ENCODE measurements at regions not wholly inside any gene's neighbourhood (a gene's known extent, or its start where the extent isn't known, plus 50 kb on each side); places are given as distances from the start of the nearest gene placed in this dataset.

DNA sequence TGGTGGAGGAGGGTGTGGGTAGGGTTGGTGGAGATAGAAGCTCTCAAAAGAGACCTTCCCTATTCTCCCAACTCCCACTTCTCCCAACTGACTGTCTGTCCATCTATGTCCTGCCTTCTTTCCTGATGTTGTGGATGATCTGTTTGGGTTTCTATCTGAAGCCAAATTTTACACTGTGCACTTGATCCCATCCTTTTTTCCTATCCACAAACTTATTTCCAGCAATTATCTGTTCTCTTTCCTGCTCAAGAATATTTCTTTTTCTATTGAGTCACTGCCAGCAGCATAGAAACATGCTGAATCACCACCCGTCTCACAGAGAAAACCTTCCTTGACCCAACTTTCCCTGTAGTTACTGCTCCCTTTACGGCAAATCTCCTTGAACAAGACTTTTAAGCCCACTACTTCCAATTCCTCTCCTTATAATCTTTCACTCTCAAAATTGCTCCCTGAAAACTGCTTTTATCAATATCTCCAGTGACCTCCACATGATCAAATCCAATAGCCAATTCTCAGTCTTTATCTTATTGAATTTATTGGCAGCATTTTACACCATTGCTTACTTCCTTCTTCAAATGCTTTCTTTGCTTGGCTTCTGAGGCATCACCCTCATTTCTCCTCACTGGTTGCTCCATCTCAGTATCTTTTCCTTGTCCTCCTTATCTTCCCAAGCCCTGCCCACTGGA is 141.2 kb upstream of the SLC7A14 start (continued):
- TF ChIP-seq BRD9 (IDR thresholded peaks at IDR 0.05; ENCODE audit: low read depth, partially characterized antibody) (peak; percentile 70), CREBBP (IDR thresholded peaks at IDR 0.05; ENCODE audit: low read depth, low read length) (no peak), BMI1 (IDR thresholded peaks at IDR 0.05; ENCODE audit: low read length) (no peak), ZNF239 (CRISPR knock-in tag; IDR thresholded peaks at IDR 0.05) (peak; percentile 35; the same call in 1 of the 2 replicates), NR2C1 (IDR thresholded peaks at IDR 0.05) (no peak), NR2C1 (tag; IDR thresholded peaks at IDR 0.05) (no peak), ZNF77 (CRISPR knock-in tag; IDR thresholded peaks at IDR 0.05) (no peak), GABPB2 (CRISPR knock-in tag; conservative IDR thresholded peaks at IDR 0.05) (no peak), ZZZ3 (IDR thresholded peaks at IDR 0.05) (no peak), TRIM28 (IDR thresholded peaks at IDR 0.05) (no peak), ZNF165 (CRISPR knock-in tag; IDR thresholded peaks at IDR 0.05; ENCODE audit: borderline replicate concordance) (no peak), MIER1 (IDR thresholded peaks at IDR 0.05; ENCODE audit: low read depth) (no peak), ZNF146 (CRISPR knock-in tag; IDR thresholded peaks at IDR 0.05; ENCODE audit: unreplicated experiment) (no peak), EHMT2 (IDR thresholded peaks at IDR 0.05) (0 out of 2 replicates have a peak, but pooled peaks have one; percentile 44), BDP1 (IDR thresholded peaks at IDR 0.05; ENCODE audit: insufficient read depth, insufficient read length) (no peak), ZNF57 (CRISPR knock-in tag; IDR thresholded peaks at IDR 0.05) (no peak), EZH2 (IDR thresholded peaks at IDR 0.05; ENCODE audit: borderline replicate concordance, low read depth, low read length) (no peak), SMAD3 (CRISPR knock-in tag; conservative IDR thresholded peaks at IDR 0.05) (no peak; the same call in 1 of the 2 replicates), POU5F1 (IDR thresholded peaks at IDR 0.05; ENCODE audit: borderline replicate concordance, low read depth, low read length, partially characterized antibody) (no peak), ARHGAP35 (IDR thresholded peaks at IDR 0.05; ENCODE audit: partially characterized antibody) (no peak), MTA2 (IDR thresholded peaks at IDR 0.05; ENCODE audit: low read depth) (no peak), CAMTA2 (CRISPR knock-in tag; conservative IDR thresholded peaks at IDR 0.05) (no peak), ZNF586 (CRISPR knock-in tag; conservative IDR thresholded peaks at IDR 0.05) (no peak), ZNF3 (CRISPR knock-in tag; IDR thresholded peaks at IDR 0.05) (no peak), TBP (optimal IDR thresholded peaks at IDR 0.05; ENCODE audit: low read depth, low read length) (no peak), RAD51 (IDR thresholded peaks at IDR 0.05; ENCODE audit: borderline replicate concordance, low read depth) (no peak), NFIX (CRISPR knock-in tag; IDR thresholded peaks at IDR 0.05; ENCODE audit: low read depth) (no peak), ZNF311 (CRISPR knock-in tag; IDR thresholded peaks at IDR 0.05) (no peak; the same call in 1 of the 2 replicates)
- TF ChIP-seq, protein P1, sequence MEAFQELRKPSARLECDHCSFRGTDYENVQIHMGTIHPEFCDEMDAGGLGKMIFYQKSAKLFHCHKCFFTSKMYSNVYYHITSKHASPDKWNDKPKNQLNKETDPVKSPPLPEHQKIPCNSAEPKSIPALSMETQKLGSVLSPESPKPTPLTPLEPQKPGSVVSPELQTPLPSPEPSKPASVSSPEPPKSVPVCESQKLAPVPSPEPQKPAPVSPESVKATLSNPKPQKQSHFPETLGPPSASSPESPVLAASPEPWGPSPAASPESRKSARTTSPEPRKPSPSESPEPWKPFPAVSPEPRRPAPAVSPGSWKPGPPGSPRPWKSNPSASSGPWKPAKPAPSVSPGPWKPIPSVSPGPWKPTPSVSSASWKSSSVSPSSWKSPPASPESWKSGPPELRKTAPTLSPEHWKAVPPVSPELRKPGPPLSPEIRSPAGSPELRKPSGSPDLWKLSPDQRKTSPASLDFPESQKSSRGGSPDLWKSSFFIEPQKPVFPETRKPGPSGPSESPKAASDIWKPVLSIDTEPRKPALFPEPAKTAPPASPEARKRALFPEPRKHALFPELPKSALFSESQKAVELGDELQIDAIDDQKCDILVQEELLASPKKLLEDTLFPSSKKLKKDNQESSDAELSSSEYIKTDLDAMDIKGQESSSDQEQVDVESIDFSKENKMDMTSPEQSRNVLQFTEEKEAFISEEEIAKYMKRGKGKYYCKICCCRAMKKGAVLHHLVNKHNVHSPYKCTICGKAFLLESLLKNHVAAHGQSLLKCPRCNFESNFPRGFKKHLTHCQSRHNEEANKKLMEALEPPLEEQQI (IDR thresholded peaks at IDR 0.05): no peak
- TF ChIP-seq, protein P2, sequence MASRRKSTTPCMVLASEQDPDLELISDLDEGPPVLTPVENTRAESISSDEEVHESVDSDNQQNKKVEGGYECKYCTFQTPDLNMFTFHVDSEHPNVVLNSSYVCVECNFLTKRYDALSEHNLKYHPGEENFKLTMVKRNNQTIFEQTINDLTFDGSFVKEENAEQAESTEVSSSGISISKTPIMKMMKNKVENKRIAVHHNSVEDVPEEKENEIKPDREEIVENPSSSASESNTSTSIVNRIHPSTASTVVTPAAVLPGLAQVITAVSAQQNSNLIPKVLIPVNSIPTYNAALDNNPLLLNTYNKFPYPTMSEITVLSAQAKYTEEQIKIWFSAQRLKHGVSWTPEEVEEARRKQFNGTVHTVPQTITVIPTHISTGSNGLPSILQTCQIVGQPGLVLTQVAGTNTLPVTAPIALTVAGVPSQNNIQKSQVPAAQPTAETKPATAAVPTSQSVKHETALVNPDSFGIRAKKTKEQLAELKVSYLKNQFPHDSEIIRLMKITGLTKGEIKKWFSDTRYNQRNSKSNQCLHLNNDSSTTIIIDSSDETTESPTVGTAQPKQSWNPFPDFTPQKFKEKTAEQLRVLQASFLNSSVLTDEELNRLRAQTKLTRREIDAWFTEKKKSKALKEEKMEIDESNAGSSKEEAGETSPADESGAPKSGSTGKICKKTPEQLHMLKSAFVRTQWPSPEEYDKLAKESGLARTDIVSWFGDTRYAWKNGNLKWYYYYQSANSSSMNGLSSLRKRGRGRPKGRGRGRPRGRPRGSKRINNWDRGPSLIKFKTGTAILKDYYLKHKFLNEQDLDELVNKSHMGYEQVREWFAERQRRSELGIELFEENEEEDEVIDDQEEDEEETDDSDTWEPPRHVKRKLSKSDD (conservative IDR thresholded peaks at IDR 0.05; ENCODE audit: low read length): no peak

Measured in K562 (cell line).